ENCODE measurements at regions not wholly inside any gene's neighbourhood (a gene's known extent, or its start where the extent isn't known, plus 50 kb on each side); places are given as distances from the start of the nearest gene placed in this dataset.
A peak's percentile ranks its signal among the peaks of the same experiment; 100 is the strongest.
"Not testable (repeated sequence)": the region's sequence is repeated elsewhere in the genome, so short reads cannot be mapped to it uniquely, and the experiment has no call there.

DNA sequence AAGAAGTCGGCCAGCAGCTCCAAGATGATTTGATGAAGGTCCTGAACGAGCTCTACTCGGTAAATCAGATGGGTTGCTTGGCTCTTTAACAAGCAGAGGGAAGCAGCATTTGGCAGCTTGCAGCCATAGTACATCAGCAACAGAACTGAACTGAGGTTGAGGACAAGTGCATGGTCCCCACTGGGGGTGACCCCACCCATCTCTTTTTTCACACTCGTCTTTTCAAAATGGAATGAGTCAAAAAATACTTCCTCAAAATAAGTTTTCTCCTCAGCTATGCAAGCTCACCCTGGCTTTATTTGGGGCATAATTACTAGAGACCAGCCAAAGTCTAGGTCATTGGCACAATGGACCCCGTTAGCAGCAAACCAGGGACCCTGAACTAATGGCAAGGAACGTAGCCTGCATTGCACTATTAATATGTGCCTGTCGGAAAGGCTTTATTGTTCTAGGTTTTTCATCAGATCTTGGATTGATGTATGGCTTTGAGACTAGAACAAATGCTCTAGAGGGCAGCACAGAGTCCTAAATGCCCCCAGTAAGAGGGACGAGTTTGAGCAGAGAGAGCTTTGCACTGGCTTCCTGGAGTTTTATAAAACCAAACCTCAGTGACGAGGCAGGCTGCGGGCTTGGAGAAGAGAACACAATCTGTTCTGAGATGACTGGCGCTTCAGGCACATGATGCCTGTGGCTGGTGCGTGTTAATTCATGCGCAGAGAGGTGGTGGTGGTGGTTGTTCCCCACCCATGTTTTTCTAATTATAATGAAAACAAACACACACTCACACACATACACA is 74.2 kb upstream of the FAM72C start:
- DNase-seq (ENCODE audit: low read depth), result peak; percentile 13
- TF ChIP-seq, protein P1, sequence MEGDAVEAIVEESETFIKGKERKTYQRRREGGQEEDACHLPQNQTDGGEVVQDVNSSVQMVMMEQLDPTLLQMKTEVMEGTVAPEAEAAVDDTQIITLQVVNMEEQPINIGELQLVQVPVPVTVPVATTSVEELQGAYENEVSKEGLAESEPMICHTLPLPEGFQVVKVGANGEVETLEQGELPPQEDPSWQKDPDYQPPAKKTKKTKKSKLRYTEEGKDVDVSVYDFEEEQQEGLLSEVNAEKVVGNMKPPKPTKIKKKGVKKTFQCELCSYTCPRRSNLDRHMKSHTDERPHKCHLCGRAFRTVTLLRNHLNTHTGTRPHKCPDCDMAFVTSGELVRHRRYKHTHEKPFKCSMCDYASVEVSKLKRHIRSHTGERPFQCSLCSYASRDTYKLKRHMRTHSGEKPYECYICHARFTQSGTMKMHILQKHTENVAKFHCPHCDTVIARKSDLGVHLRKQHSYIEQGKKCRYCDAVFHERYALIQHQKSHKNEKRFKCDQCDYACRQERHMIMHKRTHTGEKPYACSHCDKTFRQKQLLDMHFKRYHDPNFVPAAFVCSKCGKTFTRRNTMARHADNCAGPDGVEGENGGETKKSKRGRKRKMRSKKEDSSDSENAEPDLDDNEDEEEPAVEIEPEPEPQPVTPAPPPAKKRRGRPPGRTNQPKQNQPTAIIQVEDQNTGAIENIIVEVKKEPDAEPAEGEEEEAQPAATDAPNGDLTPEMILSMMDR (IDR thresholded peaks at IDR 0.05; ENCODE audit: insufficient read depth, low read depth, low read length, missing control alignments), result peak; percentile 7
- not testable (repeated sequence) for H3K4me3 ChIP-seq (ENCODE audit: low read depth, low read length)

DNA sequence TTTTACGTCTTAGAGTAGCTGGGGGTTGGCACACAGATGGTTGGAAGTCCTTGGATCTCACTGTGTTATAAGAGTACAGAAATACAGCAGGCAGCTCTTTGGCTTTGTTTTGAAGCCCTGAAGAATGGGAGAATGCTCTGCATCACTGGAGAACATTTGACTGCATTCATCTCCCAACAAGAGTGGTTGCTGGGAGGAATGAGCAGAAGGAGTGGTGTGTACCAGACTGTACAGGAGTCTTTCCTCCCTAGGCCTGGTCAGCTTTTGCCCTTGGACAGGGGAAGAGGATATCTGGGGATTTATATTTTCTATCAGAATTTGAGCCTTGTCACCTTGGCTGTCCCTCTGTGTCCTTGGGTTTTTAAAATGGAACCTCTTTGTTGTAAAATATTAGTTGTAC is 70.5 kb upstream of the FAM72C start:
- not testable (repeated sequence) for DNase-seq (ENCODE audit: low read depth)

GRCh38 chr1:144040293-144040692 is 68.5 kb upstream of the FAM72C start:
- not testable (repeated sequence) for H3K4me3 ChIP-seq (ENCODE audit: low read depth, low read length); DNase-seq (ENCODE audit: low read depth)

More for the DNA sequence above, 70.5 kb upstream of the FAM72C start:
- H3K4me3 ChIP-seq (ENCODE audit: low read depth, low read length), result not testable (repeated sequence)

- H3K4me3 ChIP-seq (ENCODE audit: low read depth, low read length); DNase-seq (ENCODE audit: low read depth): not testable (repeated sequence)
Measured at GRCh38 chr1:144034045-144034444, 62.3 kb upstream of the FAM72C start.

- not testable (repeated sequence) for DNase-seq (ENCODE audit: low read depth); H3K4me3 ChIP-seq (ENCODE audit: low read depth, low read length)
Measured at GRCh38 chr1:144031550-144031949, 59.8 kb upstream of the FAM72C start.

- H3K4me3 ChIP-seq (ENCODE audit: low read depth, low read length); DNase-seq (ENCODE audit: low read depth): not testable (repeated sequence)
Measured at GRCh38 chr1:144026022-144026421, 54.2 kb upstream of the FAM72C start.

DNA sequence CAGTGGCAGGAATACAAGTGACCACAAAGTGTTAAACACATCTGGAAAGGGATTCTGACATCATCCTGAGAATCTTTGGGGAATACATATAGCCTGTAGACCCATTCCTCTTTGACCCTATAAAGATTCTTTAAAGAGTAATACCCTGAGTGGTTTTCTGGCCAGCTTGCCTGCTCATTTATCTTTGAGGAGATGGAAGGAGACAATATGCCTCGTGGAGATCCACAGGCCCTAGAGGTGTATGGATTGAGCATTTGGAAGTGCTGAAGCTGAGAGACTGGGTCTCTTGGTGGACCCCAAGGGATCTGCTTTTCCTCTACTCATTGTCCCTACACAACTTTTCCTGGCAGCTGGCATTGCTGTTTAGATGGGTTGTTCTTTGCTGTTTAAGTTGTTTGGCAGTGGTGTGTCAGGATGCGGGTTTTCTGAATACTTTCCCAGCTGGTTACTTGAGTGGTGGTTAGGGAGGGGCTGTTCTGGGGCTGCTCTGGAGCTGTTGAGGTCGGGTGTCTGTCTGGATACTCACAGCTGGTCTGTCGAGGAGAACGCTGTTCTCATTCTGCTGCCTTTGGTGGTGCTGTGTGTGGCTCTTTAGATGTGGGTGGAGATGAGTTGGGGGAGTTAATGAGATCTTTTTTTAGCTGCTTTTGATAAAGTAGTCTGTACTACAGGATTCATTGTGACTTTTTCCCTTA is 50.1 kb upstream of the FAM72C start:
- DNase-seq (ENCODE audit: low read depth); H3K4me3 ChIP-seq (ENCODE audit: low read depth, low read length): not testable (repeated sequence)
